ENCODE measurements at regions not wholly inside any gene's neighbourhood (a gene's known extent, or its start where the extent isn't known, plus 50 kb on each side); places are given as distances from the start of the nearest gene placed in this dataset.

DNA sequence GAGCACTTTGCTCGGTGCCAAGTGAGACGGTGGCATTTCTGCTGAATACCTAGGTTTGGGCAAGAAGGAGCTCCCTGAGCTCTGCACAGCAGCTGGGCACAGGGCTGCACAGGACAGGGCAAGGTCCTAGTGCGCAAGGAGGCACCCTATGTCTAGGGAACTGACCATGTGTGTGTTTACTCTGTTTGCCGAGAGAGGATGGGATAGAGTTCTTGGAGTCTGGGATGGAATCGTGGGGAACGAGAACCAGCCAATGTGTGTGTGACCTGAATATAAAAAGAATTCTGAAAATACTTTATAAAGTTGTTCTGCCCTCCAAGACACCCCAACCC, 179.5 kb upstream of the NECTIN1 start:
- Histone ChIP-seq H3K79me2 (replicated peaks; ENCODE audit: insufficient read depth, low read length) (no peaks in the 10 kb centered on the region), H2AFZ (ENCODE audit: low read depth, low read length) (no peak overlapping the region), H3K4me2 (ENCODE audit: low read length) (no peak overlapping the region), H3K27me3 (ENCODE audit: insufficient read depth, low read depth, low read length) (no peaks in the 10 kb centered on the region), H3K9me3 (ENCODE audit: low read length) (no peaks in the 10 kb centered on the region), H3K27ac (ENCODE audit: low read length) (no peak overlapping the region), H4K20me1 (ENCODE audit: insufficient read depth) (no peaks in the 10 kb centered on the region), H3K9ac (ENCODE audit: low read length) (no peak overlapping the region), H3K36me3 (ENCODE audit: insufficient read depth, low read length) (no peaks in the 10 kb centered on the region), H3K4me3 (ENCODE audit: low read length) (no peak overlapping the region), H3F3A (ENCODE audit: insufficient read depth, low read length, poor library complexity, severe bottlenecking) (no peaks in the 10 kb centered on the region), H3K9me2 (ENCODE audit: insufficient read depth, low read length) (no peaks in the 10 kb centered on the region)
- TF ChIP-seq MXI1 (conservative IDR thresholded peaks at IDR 0.05; ENCODE audit: poor library complexity, severe bottlenecking), result no peak
- TF ChIP-seq, protein P1, sequence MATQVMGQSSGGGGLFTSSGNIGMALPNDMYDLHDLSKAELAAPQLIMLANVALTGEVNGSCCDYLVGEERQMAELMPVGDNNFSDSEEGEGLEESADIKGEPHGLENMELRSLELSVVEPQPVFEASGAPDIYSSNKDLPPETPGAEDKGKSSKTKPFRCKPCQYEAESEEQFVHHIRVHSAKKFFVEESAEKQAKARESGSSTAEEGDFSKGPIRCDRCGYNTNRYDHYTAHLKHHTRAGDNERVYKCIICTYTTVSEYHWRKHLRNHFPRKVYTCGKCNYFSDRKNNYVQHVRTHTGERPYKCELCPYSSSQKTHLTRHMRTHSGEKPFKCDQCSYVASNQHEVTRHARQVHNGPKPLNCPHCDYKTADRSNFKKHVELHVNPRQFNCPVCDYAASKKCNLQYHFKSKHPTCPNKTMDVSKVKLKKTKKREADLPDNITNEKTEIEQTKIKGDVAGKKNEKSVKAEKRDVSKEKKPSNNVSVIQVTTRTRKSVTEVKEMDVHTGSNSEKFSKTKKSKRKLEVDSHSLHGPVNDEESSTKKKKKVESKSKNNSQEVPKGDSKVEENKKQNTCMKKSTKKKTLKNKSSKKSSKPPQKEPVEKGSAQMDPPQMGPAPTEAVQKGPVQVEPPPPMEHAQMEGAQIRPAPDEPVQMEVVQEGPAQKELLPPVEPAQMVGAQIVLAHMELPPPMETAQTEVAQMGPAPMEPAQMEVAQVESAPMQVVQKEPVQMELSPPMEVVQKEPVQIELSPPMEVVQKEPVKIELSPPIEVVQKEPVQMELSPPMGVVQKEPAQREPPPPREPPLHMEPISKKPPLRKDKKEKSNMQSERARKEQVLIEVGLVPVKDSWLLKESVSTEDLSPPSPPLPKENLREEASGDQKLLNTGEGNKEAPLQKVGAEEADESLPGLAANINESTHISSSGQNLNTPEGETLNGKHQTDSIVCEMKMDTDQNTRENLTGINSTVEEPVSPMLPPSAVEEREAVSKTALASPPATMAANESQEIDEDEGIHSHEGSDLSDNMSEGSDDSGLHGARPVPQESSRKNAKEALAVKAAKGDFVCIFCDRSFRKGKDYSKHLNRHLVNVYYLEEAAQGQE (IDR thresholded peaks at IDR 0.05; ENCODE audit: borderline replicate concordance), result no peak
- TF ChIP-seq, protein P2, sequence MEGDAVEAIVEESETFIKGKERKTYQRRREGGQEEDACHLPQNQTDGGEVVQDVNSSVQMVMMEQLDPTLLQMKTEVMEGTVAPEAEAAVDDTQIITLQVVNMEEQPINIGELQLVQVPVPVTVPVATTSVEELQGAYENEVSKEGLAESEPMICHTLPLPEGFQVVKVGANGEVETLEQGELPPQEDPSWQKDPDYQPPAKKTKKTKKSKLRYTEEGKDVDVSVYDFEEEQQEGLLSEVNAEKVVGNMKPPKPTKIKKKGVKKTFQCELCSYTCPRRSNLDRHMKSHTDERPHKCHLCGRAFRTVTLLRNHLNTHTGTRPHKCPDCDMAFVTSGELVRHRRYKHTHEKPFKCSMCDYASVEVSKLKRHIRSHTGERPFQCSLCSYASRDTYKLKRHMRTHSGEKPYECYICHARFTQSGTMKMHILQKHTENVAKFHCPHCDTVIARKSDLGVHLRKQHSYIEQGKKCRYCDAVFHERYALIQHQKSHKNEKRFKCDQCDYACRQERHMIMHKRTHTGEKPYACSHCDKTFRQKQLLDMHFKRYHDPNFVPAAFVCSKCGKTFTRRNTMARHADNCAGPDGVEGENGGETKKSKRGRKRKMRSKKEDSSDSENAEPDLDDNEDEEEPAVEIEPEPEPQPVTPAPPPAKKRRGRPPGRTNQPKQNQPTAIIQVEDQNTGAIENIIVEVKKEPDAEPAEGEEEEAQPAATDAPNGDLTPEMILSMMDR (IDR thresholded peaks at IDR 0.05; ENCODE audit: poor library complexity, severe bottlenecking), result no peak
- no peak for TF ChIP-seq POLR2AphosphoS5 (IDR thresholded peaks at IDR 0.05)
- no peak for TF ChIP-seq TAF1 (IDR thresholded peaks at IDR 0.05; ENCODE audit: low read depth)

DNA sequence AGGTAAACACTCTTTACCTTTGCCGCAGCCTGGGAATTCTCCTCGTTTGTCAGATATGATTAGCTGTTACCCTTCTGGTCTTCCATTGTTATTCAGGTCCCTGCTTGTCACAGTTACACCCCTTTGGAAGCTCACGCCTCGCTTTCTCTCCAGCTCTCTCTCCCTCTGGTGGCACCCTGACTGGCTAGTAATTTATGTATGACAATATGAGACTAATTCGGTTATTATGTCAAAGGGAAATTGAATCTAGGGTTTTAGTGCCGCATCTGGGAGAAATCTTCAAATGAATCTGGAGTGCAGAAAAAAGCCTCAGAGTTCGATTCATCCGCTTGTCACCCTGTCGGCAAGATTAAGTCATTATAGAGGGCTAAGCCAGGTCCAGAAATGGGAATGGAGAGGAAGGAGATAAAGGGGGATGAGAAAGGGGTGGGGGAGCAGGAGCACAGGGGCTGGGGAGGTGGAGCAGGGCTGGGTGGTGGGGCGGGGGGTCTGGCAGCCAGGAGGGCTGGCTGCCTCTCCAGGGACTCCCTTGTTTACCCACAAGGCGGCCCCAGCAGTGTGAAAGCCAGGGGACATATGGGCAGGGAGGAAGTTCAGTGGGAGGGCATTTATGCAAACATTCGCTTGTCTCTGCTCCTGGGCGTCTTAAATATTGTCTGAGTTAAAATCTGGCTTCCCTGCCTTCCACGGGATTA, 179.0 kb upstream of the NECTIN1 start:
- Histone ChIP-seq H3K9me2 (ENCODE audit: insufficient read depth, low read length) (no peaks in the 10 kb centered on the region), H3F3A (ENCODE audit: insufficient read depth, low read length, poor library complexity, severe bottlenecking) (no peaks in the 10 kb centered on the region), H3K9me3 (ENCODE audit: low read length) (no peaks in the 10 kb centered on the region), H3K79me2 (replicated peaks; ENCODE audit: insufficient read depth, low read length) (no peaks in the 10 kb centered on the region), H4K20me1 (ENCODE audit: insufficient read depth) (no peaks in the 10 kb centered on the region), H2AFZ (ENCODE audit: low read depth, low read length) (no peak overlapping the region), H3K9ac (ENCODE audit: low read length) (peak overlapping the region; percentile 10), H3K36me3 (ENCODE audit: insufficient read depth, low read length) (no peaks in the 10 kb centered on the region), H3K4me3 (ENCODE audit: low read length) (no peak overlapping the region), H3K27ac (ENCODE audit: low read length) (no peak overlapping the region), H3K27me3 (ENCODE audit: insufficient read depth, low read depth, low read length) (no peaks in the 10 kb centered on the region), H3K4me2 (ENCODE audit: low read length) (no peak overlapping the region)
- TF ChIP-seq EZH2 (IDR thresholded peaks at IDR 0.05; ENCODE audit: borderline replicate concordance, insufficient read depth, low read length, poor library complexity, severe bottlenecking) (no peak), SMC3 (conservative IDR thresholded peaks at IDR 0.05; ENCODE audit: poor library complexity) (peak; percentile 21), POLR2AphosphoS5 (IDR thresholded peaks at IDR 0.05) (no peak), RAD21 (conservative IDR thresholded peaks at IDR 0.05) (peak; percentile 24)
